ENCODE measurements at regions not wholly inside any gene's neighbourhood (a gene's known extent, or its start where the extent isn't known, plus 50 kb on each side); places are given as distances from the start of the nearest gene placed in this dataset.

DNA sequence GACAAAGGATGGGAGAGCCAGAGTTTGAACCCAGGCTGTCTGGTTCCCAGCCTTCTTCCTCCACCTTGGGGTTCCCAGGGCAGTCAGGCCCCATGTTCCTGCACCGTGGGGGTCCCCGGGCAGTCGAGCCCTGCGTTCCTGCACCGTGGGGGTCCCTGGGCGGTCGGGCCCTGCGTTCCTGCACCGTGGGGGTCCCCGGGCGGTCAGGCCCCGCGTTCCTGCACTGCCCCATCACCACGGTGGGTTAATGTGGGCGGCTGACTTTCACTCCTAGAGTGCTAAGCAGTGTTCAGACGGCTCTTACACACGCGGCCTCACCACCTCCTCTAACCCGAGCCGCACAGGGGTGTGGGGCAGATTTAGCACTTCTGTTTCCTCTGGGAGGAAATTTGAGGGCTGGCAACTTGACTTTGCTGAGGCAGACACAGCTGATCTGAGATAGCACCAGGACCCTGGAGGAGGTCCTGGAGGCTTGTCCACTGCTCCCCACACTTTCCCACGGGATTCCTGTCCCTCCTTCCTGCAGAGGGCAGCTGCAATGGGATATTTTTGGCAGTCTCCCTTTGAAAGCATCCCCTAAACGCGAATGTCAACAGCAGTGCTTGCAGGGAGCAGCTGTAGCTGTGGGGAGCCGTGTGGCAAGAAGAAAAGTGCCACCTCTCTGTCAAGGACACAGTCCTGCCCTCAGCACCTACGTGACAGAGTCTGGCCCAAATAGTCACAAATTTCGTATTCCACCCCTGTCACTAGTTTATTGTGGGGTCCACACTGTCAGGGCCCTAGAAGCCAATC is 239.4 kb downstream of the TEX29 start:
- in situ Hi-C loops (cut with MboI; ENCODE audit: low sequenced_read_pairs, unreplicated experiment): no loop called here
- TF ChIP-seq, protein P1, sequence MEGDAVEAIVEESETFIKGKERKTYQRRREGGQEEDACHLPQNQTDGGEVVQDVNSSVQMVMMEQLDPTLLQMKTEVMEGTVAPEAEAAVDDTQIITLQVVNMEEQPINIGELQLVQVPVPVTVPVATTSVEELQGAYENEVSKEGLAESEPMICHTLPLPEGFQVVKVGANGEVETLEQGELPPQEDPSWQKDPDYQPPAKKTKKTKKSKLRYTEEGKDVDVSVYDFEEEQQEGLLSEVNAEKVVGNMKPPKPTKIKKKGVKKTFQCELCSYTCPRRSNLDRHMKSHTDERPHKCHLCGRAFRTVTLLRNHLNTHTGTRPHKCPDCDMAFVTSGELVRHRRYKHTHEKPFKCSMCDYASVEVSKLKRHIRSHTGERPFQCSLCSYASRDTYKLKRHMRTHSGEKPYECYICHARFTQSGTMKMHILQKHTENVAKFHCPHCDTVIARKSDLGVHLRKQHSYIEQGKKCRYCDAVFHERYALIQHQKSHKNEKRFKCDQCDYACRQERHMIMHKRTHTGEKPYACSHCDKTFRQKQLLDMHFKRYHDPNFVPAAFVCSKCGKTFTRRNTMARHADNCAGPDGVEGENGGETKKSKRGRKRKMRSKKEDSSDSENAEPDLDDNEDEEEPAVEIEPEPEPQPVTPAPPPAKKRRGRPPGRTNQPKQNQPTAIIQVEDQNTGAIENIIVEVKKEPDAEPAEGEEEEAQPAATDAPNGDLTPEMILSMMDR (IDR thresholded peaks at IDR 0.05; ENCODE audit: borderline replicate concordance, control extremely low read depth, extremely low read depth, insufficient read depth, missing control alignments): no peak

DNA sequence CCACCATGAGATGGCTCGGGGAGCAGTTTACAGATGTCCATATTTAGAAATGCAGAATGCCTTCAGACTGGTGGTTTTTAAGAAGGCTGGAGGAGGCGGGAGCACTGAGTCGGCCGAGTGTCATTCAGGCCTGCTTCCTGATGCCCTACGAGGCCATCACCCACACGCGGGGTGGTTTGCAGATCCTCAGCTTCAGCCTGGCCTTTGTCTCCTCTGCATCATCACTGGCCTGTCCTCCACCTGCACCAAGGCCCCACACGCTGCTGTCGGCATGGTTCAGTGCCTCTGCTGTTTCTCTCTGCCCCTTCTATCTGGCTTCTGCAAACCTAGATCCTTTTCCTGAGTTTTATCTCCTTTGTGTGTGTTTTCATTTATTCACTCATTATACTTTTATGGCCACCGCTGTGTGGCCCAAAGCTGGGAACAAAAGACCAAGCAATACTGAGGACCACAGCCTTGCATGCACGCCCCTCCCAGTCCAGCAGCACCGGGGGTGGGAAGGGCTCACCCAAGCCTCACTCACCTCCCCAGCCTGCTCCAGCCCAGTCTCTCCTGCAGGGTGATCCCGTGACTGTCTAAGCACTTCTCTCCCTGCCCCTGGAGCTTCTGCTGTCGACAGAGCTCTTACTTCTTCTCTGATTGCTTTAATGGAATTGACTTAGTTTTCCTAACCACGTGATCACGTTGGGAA is 240.8 kb downstream of the TEX29 start:
- TF ChIP-seq, protein P1 (IDR thresholded peaks at IDR 0.05; ENCODE audit: borderline replicate concordance, control extremely low read depth, extremely low read depth, insufficient read depth, missing control alignments): no peak
- DNase-seq (ENCODE audit: low spot score): no peak
- in situ Hi-C loops (cut with MboI; ENCODE audit: low sequenced_read_pairs, unreplicated experiment): no loop called here

More for the DNA sequence above, 239.4 kb downstream of the TEX29 start:
- DNase-seq (ENCODE audit: low spot score): no peak

DNA sequence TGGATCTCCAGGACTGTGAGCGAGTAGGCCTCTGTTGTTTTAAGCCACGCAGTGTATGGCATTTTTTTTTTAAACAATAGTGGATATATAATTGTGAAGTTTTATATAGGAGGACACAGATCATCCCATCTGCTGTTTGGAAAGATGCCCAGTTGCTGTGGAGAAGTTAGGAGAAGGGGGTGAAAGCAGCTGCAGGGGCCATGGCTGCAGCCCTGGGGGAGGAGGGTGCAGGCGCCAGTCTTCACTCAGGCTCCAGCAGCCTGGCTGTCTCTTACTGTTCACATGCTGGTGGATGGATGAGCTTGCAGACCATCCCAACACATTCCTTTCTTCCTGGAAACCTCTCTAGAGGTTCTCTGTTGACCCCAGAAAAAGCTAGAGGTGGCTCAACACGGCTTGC is 242.3 kb downstream of the TEX29 start:
- TF ChIP-seq, protein P1 (IDR thresholded peaks at IDR 0.05; ENCODE audit: borderline replicate concordance, control extremely low read depth, extremely low read depth, insufficient read depth, missing control alignments): no peak
- in situ Hi-C loops (cut with MboI; ENCODE audit: low sequenced_read_pairs, unreplicated experiment): no loop called here
- no peak for DNase-seq (ENCODE audit: low spot score)

DNA sequence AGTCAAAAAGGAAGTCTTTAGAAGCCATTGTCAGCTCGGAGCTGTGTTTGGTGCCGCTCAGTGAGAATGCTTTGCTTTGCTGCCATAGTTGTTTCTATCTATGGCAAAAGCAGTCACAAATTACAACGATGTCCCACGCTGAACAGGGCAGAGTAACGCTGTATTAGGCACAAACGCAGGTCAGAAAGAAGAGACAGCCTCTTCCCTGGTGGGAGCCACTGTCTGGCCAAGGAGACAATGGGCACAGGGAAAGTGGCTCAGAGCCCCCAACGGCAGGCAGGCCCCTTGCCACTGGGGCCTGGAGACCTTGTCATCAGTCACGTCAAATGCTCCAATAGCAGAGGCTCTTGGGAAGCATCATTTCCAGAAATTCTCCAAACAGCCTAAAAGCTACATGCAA is 244.2 kb downstream of the TEX29 start:
- TF ChIP-seq, protein P1 (IDR thresholded peaks at IDR 0.05; ENCODE audit: borderline replicate concordance, control extremely low read depth, extremely low read depth, insufficient read depth, missing control alignments): no peak
- in situ Hi-C loops (cut with MboI; ENCODE audit: low sequenced_read_pairs, unreplicated experiment): no loop called here
- DNase-seq (ENCODE audit: low spot score): no peak

DNA sequence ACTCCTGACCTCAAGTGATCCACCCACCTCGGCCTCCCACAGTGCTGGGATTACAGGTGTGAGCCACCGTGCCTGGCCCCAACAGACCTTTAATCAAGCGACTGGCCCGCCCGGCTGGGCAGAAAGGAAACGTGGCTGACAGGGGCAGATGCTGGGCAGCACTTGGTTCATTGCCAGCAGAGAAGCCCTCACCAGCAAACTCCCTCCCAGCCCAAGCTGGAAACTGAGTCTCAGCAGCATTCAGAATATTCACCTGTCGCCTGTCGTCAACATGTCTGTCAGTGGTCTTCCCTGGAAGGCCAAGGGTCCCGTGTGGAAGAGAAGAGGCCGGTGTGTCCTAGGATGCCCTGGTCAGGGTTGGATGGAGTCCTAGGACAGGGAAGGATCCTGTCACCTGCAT is 245.0 kb downstream of the TEX29 start:
- in situ Hi-C loops (cut with MboI; ENCODE audit: low sequenced_read_pairs, unreplicated experiment): no loop called here
- TF ChIP-seq, protein P1 (IDR thresholded peaks at IDR 0.05; ENCODE audit: borderline replicate concordance, control extremely low read depth, extremely low read depth, insufficient read depth, missing control alignments): no peak
- no peak for DNase-seq (ENCODE audit: low spot score)

DNA sequence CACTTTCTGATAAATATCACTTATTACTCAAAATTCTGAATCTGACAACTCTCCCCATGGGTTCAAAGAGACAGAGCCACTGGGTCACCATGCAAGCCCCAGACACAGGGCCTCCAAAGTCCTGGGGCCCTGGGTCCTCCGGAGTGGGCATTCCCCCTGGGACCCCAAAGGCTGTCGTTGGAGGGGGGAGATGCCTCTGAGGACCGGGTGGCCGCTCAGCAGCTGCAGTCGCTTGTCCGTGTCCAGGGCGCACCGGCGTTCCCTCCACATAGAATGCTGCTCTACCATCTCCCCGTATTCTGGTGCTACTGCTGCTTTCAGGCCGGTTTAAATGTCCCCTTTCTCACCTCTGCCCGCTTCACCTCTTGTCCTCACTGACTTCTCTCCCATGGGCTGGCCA is 246.1 kb downstream of the TEX29 start:
- in situ Hi-C loops (cut with MboI; ENCODE audit: low sequenced_read_pairs, unreplicated experiment): no loop called here
- TF ChIP-seq, protein P1 (IDR thresholded peaks at IDR 0.05; ENCODE audit: borderline replicate concordance, control extremely low read depth, extremely low read depth, insufficient read depth, missing control alignments): no peak

More for the DNA sequence above, 246.1 kb downstream of the TEX29 start:
- no peak for DNase-seq (ENCODE audit: low spot score)

All from GM13976 (cell line).